HepG2 (cell line): ENCODE measurements at regions not wholly inside any gene's neighbourhood (a gene's known extent, or its start where the extent isn't known, plus 50 kb on each side); places are given as distances from the start of the nearest gene placed in this dataset.

Experiments used
- ATAC-seq: fragments of 200-7000 bp; cut with Tn5 transposase; 3 replicates; pipeline ENCODE4 v1.9.1; 2020; ENCODE audit warnings: mild to moderate bottlenecking, moderate library complexity
- BruUV-seq: library from RNA; stranded (reverse); fragments of 400-500 nt; replicated peaks from 2 replicates; lab custom pipeline; 2021; lab: Mats Ljungman, UMichigan
- CTCF ChIA-PET: fragments of 300-600 bp; formaldehyde crosslinking; extraction: SDS; loops from one replicate; lab custom pipeline; 2021; ENCODE audit warnings: low total read pairs, inconsistent platforms, low intra/inter-chr PET ratio; lab: Yijun Ruan, JAX
- POLR2A ChIA-PET: fragments of 350-600 bp; sonication (Branson Sonifier 250); formaldehyde crosslinking; loops from one replicate; lab custom pipeline; 2020; ENCODE audit warnings: antibody characterized with exemption, inconsistent platforms; lab: Yijun Ruan, JAX
- DNase-seq: peaks from one replicate; pipeline ENCODE4 v3.0.0-alpha.2; 2015; ENCODE audit warnings: low spot score
- FAIRE-seq: peaks from 3 replicates; lab custom pipeline; 2011; peaks lifted over from hg19 to GRCh38; lab: Jason Lieb, UNC
- H2AFZ ChIP-seq: one replicate; pipeline ENCODE4 v1.6.1; 2011; ENCODE audit warnings: low read length, inconsistent platforms
- H3K27ac ChIP-seq: fragments of 300-600 bp; 3 replicates; pipeline ENCODE4 v1.8.0; 2011; ENCODE audit warnings: mixed run types, mild to moderate bottlenecking, mixed read lengths, low read length, inconsistent platforms; ENCODE audit not compliant: insufficient read depth; ENCODE audit errors: extremely low read length
- H3K27me3 ChIP-seq, 2 experiments: fragments of 200-600 bp in 1 of 2; 2 replicates in 1 of 2; 3 replicates in 1 of 2; pipeline versions ENCODE4 v1.6.0 to v1.8.0; 2011; ENCODE audit warnings: low read length in 2 of 2, mild to moderate bottlenecking in 2 of 2, moderate library complexity in 2 of 2, inconsistent platforms in 1 of 2; ENCODE audit not compliant: insufficient read depth in 2 of 2, control insufficient read depth in 1 of 2
- H3K36me3 ChIP-seq, 2 experiments: fragments of 200-600 bp in 1 of 2; replicated peaks in 1 of 2; 2 replicates in 1 of 2; 3 replicates in 1 of 2; pipeline versions ENCODE4 v1.5.1 to v1.8.0; 2011; ENCODE audit warnings: low read length in 2 of 2, inconsistent platforms in 1 of 2; ENCODE audit not compliant: insufficient read depth in 2 of 2, control insufficient read depth in 1 of 2
- H3K4me1 ChIP-seq: 2 replicates; pipeline ENCODE4 v1.5.1; 2012; ENCODE audit warnings: low read length, inconsistent platforms; ENCODE audit not compliant: insufficient read depth
- H3K4me2 ChIP-seq: 2 replicates; pipeline ENCODE4 v1.6.0; 2011; ENCODE audit warnings: low read depth, low read length, inconsistent platforms
- H3K4me3 ChIP-seq, 3 experiments: fragments of 200-600 bp in 1 of 3; sonication (generic), shearing (Covaris generic) in 1 of 3; replicated peaks in 1 of 3; 2 replicates each; pipeline ENCODE4 v1.5.1; 2011 to 2016; ENCODE audit warnings: low read length in 3 of 3, inconsistent platforms in 2 of 3, low read depth in 2 of 3, mild to moderate bottlenecking in 2 of 3, control low read depth in 1 of 3, mixed read lengths in 1 of 3; ENCODE audit not compliant: insufficient read depth in 1 of 3
- H3K79me2 ChIP-seq: one replicate; pipeline ENCODE4 v1.6.1; 2011; ENCODE audit warnings: low read length, inconsistent platforms; ENCODE audit not compliant: insufficient read depth
- H3K9ac ChIP-seq: 2 replicates; pipeline ENCODE4 v1.6.0; 2011; ENCODE audit warnings: mild to moderate bottlenecking, low read depth, low read length, inconsistent platforms; ENCODE audit not compliant: insufficient read depth
- H3K9me3 ChIP-seq: 2 replicates; pipeline ENCODE4 v1.5.1; 2012; ENCODE audit warnings: mild to moderate bottlenecking, low read length
- H4K20me1 ChIP-seq: 2 replicates; pipeline ENCODE4 v1.6.0; 2011; ENCODE audit warnings: inconsistent platforms, mild to moderate bottlenecking, low read length, moderate library complexity; ENCODE audit not compliant: insufficient read depth
- ARNTL ChIP-seq: sonication (generic); formaldehyde crosslinking; IDR thresholded peaks from 2 replicates; pipeline ENCODE4 v1.4.0; 2020; ENCODE audit warnings: mild to moderate bottlenecking, missing genetic modification reagents
- ATF7 ChIP-seq, 2 experiments: fragments of 450-650 bp in 1 of 2; sonication (generic) in 1 of 2; formaldehyde crosslinking in 1 of 2; IDR thresholded peaks; 2 replicates each; pipeline versions ENCODE4 v1.4.0 to v1.6.1; 2016 to 2020; ENCODE audit warnings: antibody characterized with exemption in 1 of 2, mild to moderate bottlenecking in 1 of 2, missing genetic modification reagents in 1 of 2
- JUNB ChIP-seq: sonication (generic); formaldehyde crosslinking; IDR thresholded peaks from 2 replicates; pipeline ENCODE4 v1.8.0; 2022; ENCODE audit warnings: missing genetic modification reagents, mild to moderate bottlenecking, borderline replicate concordance
- NCOA1 ChIP-seq: sonication (generic); formaldehyde crosslinking; IDR thresholded peaks from 2 replicates; pipeline ENCODE4 v1.9.0; 2021; ENCODE audit warnings: missing genetic modification reagents
- SALL2 ChIP-seq: sonication (generic); formaldehyde crosslinking; IDR thresholded peaks from 2 replicates; pipeline ENCODE4 v1.8.1; 2023; ENCODE audit warnings: mild to moderate bottlenecking, missing genetic modification reagents, inconsistent platforms
- SMAD3 ChIP-seq: sonication (generic); formaldehyde crosslinking; IDR thresholded peaks from 2 replicates; pipeline ENCODE4 v1.4.0; 2020; ENCODE audit warnings: missing genetic modification reagents
- ZNF430 ChIP-seq: sonication (generic); formaldehyde crosslinking; IDR thresholded peaks from 2 replicates; pipeline ENCODE4 v1.9.0; 2021; ENCODE audit warnings: mild to moderate bottlenecking, missing genetic modification reagents
- ZNF615 ChIP-seq: sonication (generic); formaldehyde crosslinking; IDR thresholded peaks from 2 replicates; pipeline ENCODE4 v1.5.0; 2020; ENCODE audit warnings: mild to moderate bottlenecking, missing genetic modification reagents, borderline replicate concordance
- ZNF737 ChIP-seq: sonication (generic); formaldehyde crosslinking; IDR thresholded peaks from 2 replicates; pipeline ENCODE4 v1.5.0; 2020; ENCODE audit warnings: missing genetic modification reagents, mild to moderate bottlenecking, borderline replicate concordance
- ZSCAN12 ChIP-seq: sonication (generic); formaldehyde crosslinking; IDR thresholded peaks from 2 replicates; pipeline ENCODE4 v1.9.0; 2021; ENCODE audit warnings: mild to moderate bottlenecking, missing genetic modification reagents
- ZSCAN22 ChIP-seq: sonication (generic); formaldehyde crosslinking; IDR thresholded peaks from 2 replicates; pipeline ENCODE4 v1.4.0; 2020; ENCODE audit warnings: mild to moderate bottlenecking, missing genetic modification reagents
- WGBS: methylation state at CpG from one replicate; pipeline ENCODE4 v1.1.6; 2017; ENCODE audit warnings: low lambda C conversion rate; 5-methylcytosine and 5-hydroxymethylcytosine counted together
- in situ Hi-C: cut with HindIII; loops from 2 replicates; pipeline ENCODE4 v1.10.0; 2017; ENCODE audit warnings: low pct_unique_long_range_greater_than_20kb; ENCODE audit not compliant: extremely low pct_ligation_motif_present
- intact Hi-C: fragments of 100-400 bp; cut with micrococcal nuclease; formaldehyde crosslinking; loops from one replicate; pipeline ENCODE4 v1.10.0; 2022; ENCODE audit not compliant: unreplicated experiment
- TF ChIP-seq, protein P1 (sequence below): sonication (generic); formaldehyde crosslinking; IDR thresholded peaks from 2 replicates; pipeline ENCODE4; 2020; ENCODE audit warnings: missing genetic modification reagents, mild to moderate bottlenecking, borderline replicate concordance
- TF ChIP-seq, protein P2 (sequence below): sonication (generic); formaldehyde crosslinking; IDR thresholded peaks from 2 replicates; pipeline ENCODE4 v1.5.1; 2020; ENCODE audit warnings: mild to moderate bottlenecking, missing genetic modification reagents, moderate library complexity

DNA sequence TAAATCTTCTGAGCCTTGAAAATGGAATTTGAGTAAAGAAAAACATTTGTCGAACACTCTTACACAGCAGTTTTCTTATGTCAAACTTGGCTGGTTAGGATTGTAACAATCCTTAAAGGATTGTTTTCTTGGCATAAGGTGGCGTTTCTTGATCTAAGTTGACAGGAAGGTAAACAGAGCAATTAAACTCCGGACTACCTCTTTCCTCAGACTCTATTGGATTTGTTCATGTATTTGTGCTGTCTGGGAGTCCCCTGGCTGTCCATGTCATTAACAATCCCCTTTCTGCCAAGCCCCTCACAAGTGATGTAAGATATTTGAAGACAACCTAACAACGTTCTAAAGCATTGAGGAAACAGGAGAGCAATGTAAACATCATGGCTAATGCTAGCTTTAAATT is 222.5 kb upstream of the SNX19 start (continued):
- TF ChIP-seq, protein P1, sequence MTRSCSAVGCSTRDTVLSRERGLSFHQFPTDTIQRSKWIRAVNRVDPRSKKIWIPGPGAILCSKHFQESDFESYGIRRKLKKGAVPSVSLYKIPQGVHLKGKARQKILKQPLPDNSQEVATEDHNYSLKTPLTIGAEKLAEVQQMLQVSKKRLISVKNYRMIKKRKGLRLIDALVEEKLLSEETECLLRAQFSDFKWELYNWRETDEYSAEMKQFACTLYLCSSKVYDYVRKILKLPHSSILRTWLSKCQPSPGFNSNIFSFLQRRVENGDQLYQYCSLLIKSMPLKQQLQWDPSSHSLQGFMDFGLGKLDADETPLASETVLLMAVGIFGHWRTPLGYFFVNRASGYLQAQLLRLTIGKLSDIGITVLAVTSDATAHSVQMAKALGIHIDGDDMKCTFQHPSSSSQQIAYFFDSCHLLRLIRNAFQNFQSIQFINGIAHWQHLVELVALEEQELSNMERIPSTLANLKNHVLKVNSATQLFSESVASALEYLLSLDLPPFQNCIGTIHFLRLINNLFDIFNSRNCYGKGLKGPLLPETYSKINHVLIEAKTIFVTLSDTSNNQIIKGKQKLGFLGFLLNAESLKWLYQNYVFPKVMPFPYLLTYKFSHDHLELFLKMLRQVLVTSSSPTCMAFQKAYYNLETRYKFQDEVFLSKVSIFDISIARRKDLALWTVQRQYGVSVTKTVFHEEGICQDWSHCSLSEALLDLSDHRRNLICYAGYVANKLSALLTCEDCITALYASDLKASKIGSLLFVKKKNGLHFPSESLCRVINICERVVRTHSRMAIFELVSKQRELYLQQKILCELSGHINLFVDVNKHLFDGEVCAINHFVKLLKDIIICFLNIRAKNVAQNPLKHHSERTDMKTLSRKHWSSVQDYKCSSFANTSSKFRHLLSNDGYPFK: no peak

DNA sequence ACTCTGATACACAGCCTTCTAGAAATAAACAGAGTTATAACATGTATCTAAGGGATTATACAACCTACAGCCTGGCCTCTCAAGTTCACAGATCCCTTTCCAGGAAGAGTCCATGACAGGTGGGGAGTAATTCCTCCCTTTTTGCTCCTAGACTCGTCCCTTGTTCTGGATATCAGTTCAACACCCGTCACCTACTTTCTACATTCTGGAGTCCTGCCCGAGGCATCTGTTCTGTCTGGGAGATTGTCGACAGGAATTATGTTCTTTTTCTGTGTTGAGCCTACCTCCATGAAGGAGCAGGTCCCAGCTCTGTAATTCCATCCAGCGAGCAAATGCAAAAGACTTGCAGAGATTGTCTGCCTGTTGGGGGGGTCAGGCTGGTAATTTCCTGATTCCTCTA is 224.6 kb upstream of the NTM start:
- POLR2A ChIA-PET: no interaction called here
- no peak for FAIRE-seq
- no peak for DNase-seq

DNA sequence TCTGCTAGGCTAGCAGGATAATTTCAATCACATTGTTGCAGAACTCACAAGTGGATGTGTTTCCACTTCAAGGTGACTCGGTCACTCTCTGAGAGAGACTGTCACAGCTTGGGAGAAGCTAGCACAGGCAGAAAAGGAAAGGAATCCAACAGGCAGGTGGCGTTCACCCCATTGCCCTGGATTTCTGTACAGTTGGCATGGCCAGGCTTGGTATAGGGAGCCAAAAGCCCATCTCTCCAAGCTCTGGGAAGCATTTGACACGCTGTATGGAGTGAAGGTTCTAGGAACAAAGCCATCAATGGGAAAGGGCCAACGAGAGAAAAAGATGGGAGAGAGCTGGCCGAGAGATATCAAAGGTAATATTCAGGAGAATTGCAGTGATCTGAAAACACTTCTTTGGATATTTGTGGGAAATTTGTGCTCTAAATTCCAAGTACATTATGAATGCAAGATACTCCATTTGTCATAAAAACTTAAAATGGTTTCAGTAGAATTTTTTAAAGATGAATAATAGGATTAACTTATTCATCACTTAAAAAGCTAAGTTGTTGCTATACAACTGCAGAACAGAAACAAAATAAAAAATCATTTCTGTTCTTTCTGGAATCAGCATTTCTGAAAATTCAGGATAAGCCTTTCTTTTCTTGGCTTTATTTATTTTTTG is 223.5 kb upstream of the NTM start:
- H3K79me2 ChIP-seq: no peaks in the 10 kb centered on the region
- no peaks in the 10 kb centered on the region for H3K27me3 ChIP-seq
- H3K27ac ChIP-seq: no peak overlapping the region
- H3K9ac ChIP-seq: no peak overlapping the region
- no peaks in the 10 kb centered on the region for H3K9me3 ChIP-seq
- no peak for DNase-seq
- no peaks in the 10 kb centered on the region for H3K36me3 ChIP-seq
- no peak overlapping the region for H2AFZ ChIP-seq
- in situ Hi-C loops: no loop called here
- H4K20me1 ChIP-seq: no peaks in the 10 kb centered on the region; the same call in 1 of the 2 replicates
- ChIA-PET POLR2A (no interaction called here), CTCF (no interaction called here)
- no peak overlapping the region for H3K4me2 ChIP-seq
- no peak for ATAC-seq
- intact Hi-C loops: no loop called here
- WGBS: 4% methylated on average over 5 of the region's 5 CpGs
- no peak overlapping the region for H3K4me3 ChIP-seq
- BruUV-seq: no TSS peak
- FAIRE-seq: no peak
- H3K4me1 ChIP-seq: no peaks in the 10 kb centered on the region
- TF ChIP-seq ZNF737: no peak
- TF ChIP-seq ZNF430: no peak
- no peak for TF ChIP-seq SMAD3 (CRISPR knock-in tag)
- TF ChIP-seq, protein P2, sequence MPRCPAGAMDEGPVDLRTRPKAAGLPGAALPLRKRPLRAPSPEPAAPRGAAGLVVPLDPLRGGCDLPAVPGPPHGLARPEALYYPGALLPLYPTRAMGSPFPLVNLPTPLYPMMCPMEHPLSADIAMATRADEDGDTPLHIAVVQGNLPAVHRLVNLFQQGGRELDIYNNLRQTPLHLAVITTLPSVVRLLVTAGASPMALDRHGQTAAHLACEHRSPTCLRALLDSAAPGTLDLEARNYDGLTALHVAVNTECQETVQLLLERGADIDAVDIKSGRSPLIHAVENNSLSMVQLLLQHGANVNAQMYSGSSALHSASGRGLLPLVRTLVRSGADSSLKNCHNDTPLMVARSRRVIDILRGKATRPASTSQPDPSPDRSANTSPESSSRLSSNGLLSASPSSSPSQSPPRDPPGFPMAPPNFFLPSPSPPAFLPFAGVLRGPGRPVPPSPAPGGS: no peak
- TF ChIP-seq ATF7 (IDR thresholded peaks at IDR 0.05): no peak
- no peak for TF ChIP-seq ATF7 (CRISPR knock-in tag; IDR thresholded peaks at IDR 0.05)
- no peak for TF ChIP-seq ZSCAN12 (CRISPR knock-in tag)
- no peak for TF ChIP-seq ARNTL (CRISPR knock-in tag)
- TF ChIP-seq SALL2 (CRISPR knock-in tag): no peak
- TF ChIP-seq ZNF615 (CRISPR knock-in tag): no peak

More for the DNA sequence above, 224.6 kb upstream of the NTM start:
- Histone ChIP-seq H3K36me3 (no peaks in the 10 kb centered on the region), H3K27me3 (no peaks in the 10 kb centered on the region), H3K9me3 (no peaks in the 10 kb centered on the region), H3K27ac (no peak overlapping the region), H3K79me2 (no peaks in the 10 kb centered on the region), H3K4me2 (no peak overlapping the region), H3K4me3 (no peak overlapping the region), H3K9ac (no peak overlapping the region), H3K4me1 (no peaks in the 10 kb centered on the region), H2AFZ (no peak overlapping the region), H4K20me1 (no peaks in the 10 kb centered on the region; the same call in 1 of the 2 replicates)
- CTCF ChIA-PET: no interaction called here
- TF ChIP-seq ZSCAN22 (CRISPR knock-in tag) (no peak), JUNB (CRISPR knock-in tag) (no peak), NCOA1 (CRISPR knock-in tag) (no peak)
- WGBS: 24% methylated on average over 5 of the region's 5 CpGs
- BruUV-seq: no TSS peak
- ATAC-seq: no peak
- intact Hi-C loops (no loop called here), in situ Hi-C loops (no loop called here)
